Fibroblast of mammary gland (primary cell): ENCODE measurements at regions not wholly inside any gene's neighbourhood (a gene's known extent, or its start where the extent isn't known, plus 50 kb on each side); places are given as distances from the start of the nearest gene placed in this dataset.
"Not testable (repeated sequence)": the region's sequence is repeated elsewhere in the genome, so short reads cannot be mapped to it uniquely, and the experiment has no call there.

Source experiments
- DNase-seq: peaks from one replicate; pipeline ENCODE4 v3.0.0-alpha.2; 2010; ENCODE audit warnings: low read depth
- H3K4me3 ChIP-seq: 2 replicates; pipeline ENCODE4 v1.5.1; 2011; ENCODE audit warnings: low read depth, mild to moderate bottlenecking, low read length, moderate library complexity; ENCODE audit not compliant: control insufficient read depth
- TF ChIP-seq, protein P1 (sequence below): conservative IDR thresholded peaks from 2 replicates; pipeline ENCODE4 v1.5.1; 2011; ENCODE audit warnings: low read depth, low read length, inconsistent platforms; ENCODE audit not compliant: control insufficient read depth, insufficient read depth

DNA sequence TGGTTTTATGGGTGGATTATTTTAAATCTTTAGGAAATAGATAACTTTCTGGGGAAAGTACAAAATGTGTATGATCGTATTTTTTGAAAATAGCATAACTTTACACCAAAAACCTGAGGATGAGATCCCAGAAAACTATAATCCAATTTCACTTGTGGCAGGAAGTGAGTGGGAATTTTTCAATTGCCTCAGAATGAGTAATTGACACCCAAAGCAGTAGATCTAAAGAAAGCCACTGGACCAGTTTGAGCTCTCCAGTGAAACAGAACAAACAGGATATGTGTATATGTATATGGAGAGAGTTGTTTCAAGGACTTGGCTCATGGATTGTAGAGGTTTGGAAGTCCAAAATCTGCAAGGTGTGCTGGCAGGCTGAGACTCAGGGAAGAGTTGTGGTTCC, 109.2 kb upstream of the SHB start:
- H3K4me3 ChIP-seq, result no peak overlapping the region
- no peak for DNase-seq
- TF ChIP-seq, protein P1, sequence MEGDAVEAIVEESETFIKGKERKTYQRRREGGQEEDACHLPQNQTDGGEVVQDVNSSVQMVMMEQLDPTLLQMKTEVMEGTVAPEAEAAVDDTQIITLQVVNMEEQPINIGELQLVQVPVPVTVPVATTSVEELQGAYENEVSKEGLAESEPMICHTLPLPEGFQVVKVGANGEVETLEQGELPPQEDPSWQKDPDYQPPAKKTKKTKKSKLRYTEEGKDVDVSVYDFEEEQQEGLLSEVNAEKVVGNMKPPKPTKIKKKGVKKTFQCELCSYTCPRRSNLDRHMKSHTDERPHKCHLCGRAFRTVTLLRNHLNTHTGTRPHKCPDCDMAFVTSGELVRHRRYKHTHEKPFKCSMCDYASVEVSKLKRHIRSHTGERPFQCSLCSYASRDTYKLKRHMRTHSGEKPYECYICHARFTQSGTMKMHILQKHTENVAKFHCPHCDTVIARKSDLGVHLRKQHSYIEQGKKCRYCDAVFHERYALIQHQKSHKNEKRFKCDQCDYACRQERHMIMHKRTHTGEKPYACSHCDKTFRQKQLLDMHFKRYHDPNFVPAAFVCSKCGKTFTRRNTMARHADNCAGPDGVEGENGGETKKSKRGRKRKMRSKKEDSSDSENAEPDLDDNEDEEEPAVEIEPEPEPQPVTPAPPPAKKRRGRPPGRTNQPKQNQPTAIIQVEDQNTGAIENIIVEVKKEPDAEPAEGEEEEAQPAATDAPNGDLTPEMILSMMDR, result no peak

- H3K4me3 ChIP-seq, result no peak overlapping the region
- DNase-seq, result no peak
- TF ChIP-seq, protein P1, result no peak
Observed at GRCh38 chr9:38177680-38178079, 108.7 kb upstream of the SHB start.

GRCh38 chr9:38176251-38176650, 107.2 kb upstream of the SHB start:
- TF ChIP-seq, protein P1, result no peak
- DNase-seq, result no peak
- H3K4me3 ChIP-seq, result no peak overlapping the region

DNA sequence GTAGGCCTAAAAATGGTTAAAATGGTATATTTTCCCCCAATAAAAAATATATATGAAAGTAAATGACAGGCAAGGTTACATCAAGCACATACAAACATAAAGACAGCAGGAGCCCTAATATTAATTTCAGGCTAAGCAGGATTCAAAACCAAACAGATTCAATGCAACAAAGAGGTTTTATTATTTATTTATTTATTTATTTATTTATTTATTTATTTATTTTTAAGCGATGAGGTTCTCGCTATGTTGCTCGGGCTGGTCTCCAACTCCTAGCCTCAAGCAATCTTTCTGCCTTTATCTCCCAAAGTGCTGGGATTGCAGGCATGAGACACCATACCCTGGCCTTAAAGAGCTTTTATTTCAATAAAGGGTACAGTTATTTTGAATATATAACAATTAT, 106.4 kb upstream of the SHB start:
- no peak for DNase-seq
- no peak overlapping the region for H3K4me3 ChIP-seq
- TF ChIP-seq, protein P1, result no peak

- TF ChIP-seq, protein P1, result no peak
- no peak for DNase-seq
- H3K4me3 ChIP-seq, result no peak overlapping the region
Observed at GRCh38 chr9:38172586-38172985, 103.6 kb upstream of the SHB start.

GRCh38 chr9:38171926-38172325, 102.9 kb upstream of the SHB start:
- TF ChIP-seq, protein P1, result no peak
- H3K4me3 ChIP-seq, result no peak overlapping the region
- DNase-seq, result no peak

- no peak overlapping the region for H3K4me3 ChIP-seq
- no peak for DNase-seq
- TF ChIP-seq, protein P1, result no peak
Observed at GRCh38 chr9:38171538-38171884, 102.5 kb upstream of the SHB start.

- peak; percentile 85 for DNase-seq
- H3K4me3 ChIP-seq, result not testable (repeated sequence)
Observed at GRCh38 chr9:38170763-38171537, 101.9 kb upstream of the SHB start.

DNA sequence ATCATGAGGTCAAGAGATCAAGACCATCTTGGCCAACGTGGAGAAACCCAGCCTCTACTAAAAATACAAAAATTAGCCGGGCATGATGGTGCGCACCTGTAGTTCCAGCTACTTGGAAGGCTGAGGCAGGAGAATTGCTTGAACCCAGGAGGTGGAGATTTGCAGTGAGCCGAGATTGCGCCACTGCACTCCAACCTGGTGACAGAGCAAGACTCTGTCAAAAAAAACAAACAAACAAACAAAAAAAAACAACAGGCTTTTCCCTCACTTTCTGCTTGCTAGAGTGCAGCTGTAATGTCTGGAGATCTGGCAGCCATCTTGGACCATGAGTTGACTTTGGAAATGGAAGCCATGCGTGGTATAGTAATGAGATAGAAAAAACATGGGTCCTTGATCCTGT, 101.1 kb upstream of the SHB start:
- DNase-seq, H3K4me3 ChIP-seq: not testable (repeated sequence)
